OCI-LY1 (cell line): ENCODE measurements at regions not wholly inside any gene's neighbourhood (a gene's known extent, or its start where the extent isn't known, plus 50 kb on each side); places are given as distances from the start of the nearest gene placed in this dataset.

Source experiments
- H2AFZ ChIP-seq: fragments of 200-600 bp; sonication (generic), shearing (Covaris generic); 2 replicates; pipeline ENCODE4 v1.6.0; 2014; ENCODE audit warnings: antibody characterized with exemption, mild to moderate bottlenecking, low read length
- H3F3A ChIP-seq: fragments of 200-600 bp; sonication (generic), shearing (Covaris generic); 2 replicates; pipeline ENCODE4 v1.6.0; 2014; ENCODE audit warnings: mild to moderate bottlenecking, antibody characterized with exemption, low read length, moderate library complexity; ENCODE audit not compliant: insufficient read depth
- H3K27ac ChIP-seq: fragments of 200-600 bp; sonication (generic); 2 replicates; pipeline ENCODE4 v1.5.1; 2014; ENCODE audit warnings: low read length, mixed run types, mild to moderate bottlenecking, low read depth; ENCODE audit not compliant: poor library complexity, severe bottlenecking
- H3K27me3 ChIP-seq: fragments of 200-600 bp; sonication (generic); 2 replicates; pipeline ENCODE4 v1.6.0; 2014; ENCODE audit warnings: antibody characterized with exemption, mild to moderate bottlenecking, low read length, moderate library complexity; ENCODE audit not compliant: insufficient read depth
- H3K36me3 ChIP-seq: fragments of 200-600 bp; sonication (generic); 2 replicates; pipeline ENCODE4 v1.6.1; 2014; ENCODE audit warnings: mild to moderate bottlenecking, antibody characterized with exemption, low read length, moderate library complexity, mixed read lengths; ENCODE audit not compliant: insufficient read depth
- H3K4me1 ChIP-seq: fragments of 200-600 bp; sonication (generic); 2 replicates; pipeline ENCODE4 v1.5.1; 2014; ENCODE audit warnings: mild to moderate bottlenecking, low read length, moderate library complexity; ENCODE audit not compliant: insufficient read depth, severe bottlenecking
- H3K4me2 ChIP-seq: fragments of 200-600 bp; sonication (generic), shearing (Covaris generic); 2 replicates; pipeline ENCODE4 v1.6.1; 2014; ENCODE audit warnings: low read length
- H3K4me3 ChIP-seq: fragments of 200-600 bp; sonication (generic); 2 replicates; pipeline ENCODE4 v1.5.1; 2014; ENCODE audit warnings: low read length, low read depth, mild to moderate bottlenecking, mixed read lengths; ENCODE audit not compliant: poor library complexity, severe bottlenecking
- H3K79me2 ChIP-seq: fragments of 200-600 bp; shearing (Covaris generic); 2 replicates; pipeline ENCODE4 v1.6.1; 2016; ENCODE audit warnings: mixed run types, low read length, mixed read lengths; ENCODE audit not compliant: insufficient read depth
- H3K9ac ChIP-seq: fragments of 200-600 bp; sonication (generic), shearing (Covaris generic); 2 replicates; pipeline ENCODE4 v1.6.1; 2014; ENCODE audit warnings: mild to moderate bottlenecking, low read length, mixed read lengths
- H3K9me2 ChIP-seq: fragments of 200-600 bp; sonication (generic), shearing (Covaris generic); 2 replicates; pipeline ENCODE4 v1.6.1; 2014; ENCODE audit warnings: low read depth, mild to moderate bottlenecking, low read length, mixed read lengths
- H3K9me3 ChIP-seq: fragments of 200-600 bp; shearing (Covaris generic); 2 replicates; pipeline ENCODE4 v1.6.1; 2014; ENCODE audit warnings: low read length, mixed read lengths
- H4K20me1 ChIP-seq: fragments of 200-600 bp; sonication (generic), shearing (Covaris generic); 2 replicates; pipeline ENCODE4 v1.6.0; 2016; ENCODE audit warnings: mild to moderate bottlenecking, low read length; ENCODE audit not compliant: insufficient read depth
- EZH2 ChIP-seq: fragments of 200-600 bp; sonication (generic), shearing (Covaris generic); IDR thresholded peaks from 2 replicates; pipeline ENCODE4 v1.8.0; 2017; ENCODE audit warnings: borderline replicate concordance, mixed run types, mild to moderate bottlenecking, antibody characterized with exemption, low read length, moderate library complexity, mixed read lengths
- TF ChIP-seq, protein P1 (sequence below): fragments of 200-600 bp; sonication (generic), shearing (Covaris generic); IDR thresholded peaks from 2 replicates; pipeline ENCODE4 v1.5.1; 2017; ENCODE audit warnings: mild to moderate bottlenecking, antibody characterized with exemption, low read length, moderate library complexity, mixed read lengths

DNA sequence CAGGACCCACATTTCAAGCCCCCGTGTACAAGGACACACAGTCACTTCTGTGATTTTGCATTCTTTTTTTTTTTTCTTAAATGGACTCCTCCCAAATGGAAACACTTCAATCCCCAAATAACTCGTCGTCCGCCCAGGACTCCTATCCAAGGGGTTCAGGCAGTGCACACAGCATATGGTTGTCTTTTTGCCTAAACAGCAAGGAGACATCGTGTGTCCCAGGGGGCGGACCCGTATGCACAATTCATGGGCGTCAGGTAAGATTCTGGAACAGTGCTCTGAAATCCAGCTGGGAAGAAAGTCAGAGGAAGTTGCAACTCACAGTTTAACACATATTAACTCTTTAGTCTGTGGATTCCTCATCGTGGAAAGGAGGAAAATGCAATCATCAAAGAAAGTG, 231.3 kb downstream of the SHOX start:
- Histone ChIP-seq H3K4me2 (no peak overlapping the region), H3K4me1 (no peaks in the 10 kb centered on the region), H2AFZ (no peak overlapping the region), H3K36me3 (no peaks in the 10 kb centered on the region), H3K9me3 (no peaks in the 10 kb centered on the region), H3K9me2 (no peaks in the 10 kb centered on the region), H3K4me3 (no peak overlapping the region), H3K9ac (no peak overlapping the region), H3F3A (no peaks in the 10 kb centered on the region), H3K27ac (no peak overlapping the region), H3K27me3 (no peaks in the 10 kb centered on the region), H3K79me2 (no peaks in the 10 kb centered on the region), H4K20me1 (no peaks in the 10 kb centered on the region)
- TF ChIP-seq, protein P1, sequence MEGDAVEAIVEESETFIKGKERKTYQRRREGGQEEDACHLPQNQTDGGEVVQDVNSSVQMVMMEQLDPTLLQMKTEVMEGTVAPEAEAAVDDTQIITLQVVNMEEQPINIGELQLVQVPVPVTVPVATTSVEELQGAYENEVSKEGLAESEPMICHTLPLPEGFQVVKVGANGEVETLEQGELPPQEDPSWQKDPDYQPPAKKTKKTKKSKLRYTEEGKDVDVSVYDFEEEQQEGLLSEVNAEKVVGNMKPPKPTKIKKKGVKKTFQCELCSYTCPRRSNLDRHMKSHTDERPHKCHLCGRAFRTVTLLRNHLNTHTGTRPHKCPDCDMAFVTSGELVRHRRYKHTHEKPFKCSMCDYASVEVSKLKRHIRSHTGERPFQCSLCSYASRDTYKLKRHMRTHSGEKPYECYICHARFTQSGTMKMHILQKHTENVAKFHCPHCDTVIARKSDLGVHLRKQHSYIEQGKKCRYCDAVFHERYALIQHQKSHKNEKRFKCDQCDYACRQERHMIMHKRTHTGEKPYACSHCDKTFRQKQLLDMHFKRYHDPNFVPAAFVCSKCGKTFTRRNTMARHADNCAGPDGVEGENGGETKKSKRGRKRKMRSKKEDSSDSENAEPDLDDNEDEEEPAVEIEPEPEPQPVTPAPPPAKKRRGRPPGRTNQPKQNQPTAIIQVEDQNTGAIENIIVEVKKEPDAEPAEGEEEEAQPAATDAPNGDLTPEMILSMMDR = no peak
- TF ChIP-seq EZH2 = no peak

DNA sequence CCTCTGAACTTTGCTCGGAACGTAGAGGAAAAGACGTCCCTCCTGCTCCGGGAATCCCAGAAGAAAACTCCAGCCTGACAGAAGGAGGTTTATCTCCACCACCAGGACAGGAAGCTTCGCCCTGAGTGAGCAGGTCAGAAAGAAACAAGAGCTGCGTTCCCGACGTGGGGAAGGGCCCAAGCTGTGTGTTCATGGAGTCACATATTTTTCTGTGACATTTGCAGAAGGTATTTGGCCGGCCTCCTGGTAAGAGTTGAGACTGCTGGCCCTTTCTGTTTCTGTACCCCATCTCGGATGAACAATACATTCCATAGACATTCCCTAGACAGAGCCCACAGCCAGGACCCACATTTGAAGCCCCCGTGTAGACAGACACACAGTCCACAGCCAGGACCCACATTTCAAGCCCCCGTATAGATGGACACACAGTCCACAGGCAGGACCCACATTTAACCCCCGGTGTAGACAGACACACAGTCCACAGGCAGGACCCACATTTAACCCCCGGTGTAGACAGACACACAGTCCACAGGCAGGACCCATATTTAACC, 230.8 kb downstream of the SHOX start:
- no peak overlapping the region for H3K27ac ChIP-seq
- TF ChIP-seq EZH2 = no peak
- TF ChIP-seq, protein P1 = no peak
- H3K4me2 ChIP-seq = no peak overlapping the region
- no peaks in the 10 kb centered on the region for H3K4me1 ChIP-seq
- H3K27me3 ChIP-seq = no peaks in the 10 kb centered on the region
- no peak overlapping the region for H3K4me3 ChIP-seq
- no peaks in the 10 kb centered on the region for H3K36me3 ChIP-seq
- no peak overlapping the region for H2AFZ ChIP-seq
- H3K79me2 ChIP-seq = no peaks in the 10 kb centered on the region
- H4K20me1 ChIP-seq = no peaks in the 10 kb centered on the region
- no peaks in the 10 kb centered on the region for H3K9me2 ChIP-seq
- no peaks in the 10 kb centered on the region for H3F3A ChIP-seq
- H3K9ac ChIP-seq = no peak overlapping the region
- H3K9me3 ChIP-seq = no peaks in the 10 kb centered on the region

DNA sequence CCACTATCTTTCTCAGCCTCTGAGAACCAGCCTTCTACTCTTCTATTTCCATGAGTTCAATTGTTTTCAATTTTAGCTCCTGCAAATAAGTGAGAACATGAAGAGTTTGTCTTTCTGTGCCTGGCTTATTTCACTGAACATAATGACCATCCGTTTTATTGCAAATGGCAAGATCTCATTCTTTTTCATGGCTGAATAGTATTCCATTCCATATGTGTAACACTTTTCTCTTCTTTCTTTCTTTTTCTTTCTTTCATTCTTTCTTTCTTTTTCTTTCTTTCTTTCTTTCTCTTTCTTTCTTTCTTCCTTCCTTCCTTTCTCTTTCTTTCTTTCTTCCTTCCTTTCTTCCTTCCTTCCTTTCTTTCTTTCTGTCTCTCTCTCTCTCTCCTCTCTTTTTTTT, 228.7 kb downstream of the SHOX start:
- H3K4me1 ChIP-seq = no peaks in the 10 kb centered on the region
- no peak overlapping the region for H3K4me3 ChIP-seq
- no peaks in the 10 kb centered on the region for H3K79me2 ChIP-seq
- no peak overlapping the region for H2AFZ ChIP-seq
- H3K27me3 ChIP-seq = no peaks in the 10 kb centered on the region
- TF ChIP-seq EZH2 = no peak
- TF ChIP-seq, protein P1 = no peak
- no peaks in the 10 kb centered on the region for H4K20me1 ChIP-seq
- H3K36me3 ChIP-seq = no peaks in the 10 kb centered on the region
- H3K9ac ChIP-seq = no peak overlapping the region
- H3K9me3 ChIP-seq = no peaks in the 10 kb centered on the region
- no peaks in the 10 kb centered on the region for H3F3A ChIP-seq
- no peaks in the 10 kb centered on the region for H3K9me2 ChIP-seq
- H3K4me2 ChIP-seq = no peak overlapping the region
- H3K27ac ChIP-seq = no peak overlapping the region
